Vagina (tissue), 2 donors: ENCODE measurements at regions not wholly inside any gene's neighbourhood (a gene's known extent, or its start where the extent isn't known, plus 50 kb on each side); places are given as distances from the start of the nearest gene placed in this dataset.

Experiments used
- DNase-seq, 2 donors: peaks; one replicate each; pipeline ENCODE4 v3.0.0-alpha.2; 2017; ENCODE audit errors: extremely low spot score in 2 of 2
- H3K27ac ChIP-seq: fragments of 200-600 bp; sonication (generic); one replicate; pipeline ENCODE4 v1.5.1; 2019
- H3K27me3 ChIP-seq: fragments of 200-600 bp; sonication (generic); one replicate; pipeline ENCODE4 v1.5.1; 2019
- H3K36me3 ChIP-seq, 2 donors: fragments of 200-600 bp; sonication (generic); one replicate each; pipeline ENCODE4 v1.5.1; 2017 to 2019
- H3K4me1 ChIP-seq: fragments of 200-600 bp; sonication (generic); one replicate; pipeline ENCODE4 v1.5.1; 2019
- H3K4me3 ChIP-seq, 2 donors: fragments of 200-600 bp; sonication (generic); 1 replicate in 1 of 2; 2 replicates in 1 of 2; pipeline ENCODE4 v1.5.1; 2016 to 2019
- H3K9me3 ChIP-seq: fragments of 200-600 bp; sonication (generic); one replicate; pipeline ENCODE4 v1.5.1; 2019
- CTCF ChIP-seq, 3 experiments: fragments of 450-650 bp in 2 of 3; fragments of 200-600 bp in 1 of 3; sonication (generic) in 1 of 3; IDR thresholded peaks; one replicate each; pipeline ENCODE4 v1.5.1; 2017 to 2019; ENCODE audit warnings: antibody characterized with exemption in 3 of 3, mild to moderate bottlenecking in 2 of 3, moderate library complexity in 2 of 3
- POLR2A ChIP-seq, 2 donors: fragments of 450-650 bp; IDR thresholded peaks; one replicate each; pipeline ENCODE4 v1.6.1; 2017; ENCODE audit warnings: antibody characterized with exemption in 2 of 2, mild to moderate bottlenecking in 2 of 2, moderate library complexity in 2 of 2
- POLR2AphosphoS5 ChIP-seq, 2 donors: sonication (generic); formaldehyde crosslinking; IDR thresholded peaks; one replicate each; pipeline ENCODE4 v1.9.0; 2017; ENCODE audit warnings: antibody characterized with exemption in 2 of 2, mild to moderate bottlenecking in 2 of 2, low read depth in 1 of 2; ENCODE audit not compliant: insufficient read depth in 1 of 2
- intact Hi-C: fragments of 100-400 bp; cut with DNase I; formaldehyde crosslinking; loops from one replicate; pipeline ENCODE4 v1.15.1; 2023

GRCh38 chr4:20302336-20302735 lies 50.6 kb downstream of the SLIT2 start:
- intact Hi-C loops, result no loop called here
- TF ChIP-seq POLR2AphosphoS5 (IDR thresholded peaks at IDR 0.05; ENCODE audit: insufficient read depth in 1 of 2, low read depth in 1 of 2) (no peak), CTCF (IDR thresholded peaks at IDR 0.05) (no peak), POLR2A (IDR thresholded peaks at IDR 0.05) (no peak)
- Histone ChIP-seq H3K27ac (no peak overlapping the region), H3K4me3 (no peak overlapping the region), H3K27me3 (no peaks in the 10 kb centered on the region), H3K9me3 (no peaks in the 10 kb centered on the region), H3K36me3 (no peaks in the 10 kb centered on the region), H3K4me1 (no peaks in the 10 kb centered on the region)
- DNase-seq, result no peak

DNA sequence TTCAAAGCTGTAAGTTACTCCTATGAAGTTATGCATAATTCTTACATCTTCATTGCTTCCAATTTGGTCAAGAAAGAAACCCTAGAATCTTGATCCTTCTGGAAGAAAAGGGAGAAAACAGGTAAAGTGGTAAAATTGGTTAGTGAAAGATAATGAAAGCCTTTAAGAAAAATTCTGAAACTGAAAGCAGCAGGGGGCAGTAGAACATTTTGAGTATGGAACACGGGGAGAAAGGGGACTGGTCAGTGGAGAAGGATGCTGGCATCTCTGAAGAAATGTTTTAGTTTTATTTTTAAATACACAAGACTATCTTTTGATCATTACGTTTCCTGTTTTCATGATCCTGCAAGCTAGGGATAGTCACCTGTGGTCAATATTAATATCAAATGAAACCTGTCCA lies 54.3 kb downstream of the SLIT2 start:
- no peaks in the 10 kb centered on the region for H3K9me3 ChIP-seq
- no peaks in the 10 kb centered on the region for H3K4me1 ChIP-seq
- DNase-seq, result no peak
- H3K27me3 ChIP-seq, result no peaks in the 10 kb centered on the region
- intact Hi-C loops, result no loop called here
- TF ChIP-seq CTCF (IDR thresholded peaks at IDR 0.05) (no peak), POLR2A (IDR thresholded peaks at IDR 0.05) (no peak), POLR2AphosphoS5 (IDR thresholded peaks at IDR 0.05; ENCODE audit: insufficient read depth in 1 of 2, low read depth in 1 of 2) (no peak)
- no peaks in the 10 kb centered on the region for H3K36me3 ChIP-seq
- no peak overlapping the region for H3K4me3 ChIP-seq
- H3K27ac ChIP-seq, result no peak overlapping the region

DNA sequence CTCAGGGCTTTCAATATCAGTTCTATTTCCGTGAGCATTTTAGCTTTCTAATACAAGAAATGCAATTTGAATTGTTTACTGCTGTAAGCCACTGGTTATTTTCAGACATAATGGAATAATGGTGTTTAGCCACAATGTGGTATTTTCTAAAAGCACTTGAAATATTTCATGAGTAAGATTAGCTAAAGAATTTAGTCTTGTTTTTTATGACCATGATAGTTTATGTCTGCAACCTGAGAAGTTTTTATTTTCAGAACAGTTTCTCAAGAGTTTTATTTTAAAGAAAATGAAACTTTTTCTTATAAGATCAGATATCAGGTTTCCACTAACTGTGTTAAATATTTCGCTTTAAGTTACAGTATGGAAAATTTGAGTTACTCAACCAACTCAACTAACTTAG lies 60.2 kb downstream of the SLIT2 start:
- intact Hi-C loops, result no loop called here
- no peak overlapping the region for H3K27ac ChIP-seq
- H3K4me3 ChIP-seq, result no peak overlapping the region
- H3K36me3 ChIP-seq, result no peaks in the 10 kb centered on the region
- H3K9me3 ChIP-seq, result no peaks in the 10 kb centered on the region
- TF ChIP-seq CTCF (IDR thresholded peaks at IDR 0.05), result no peak
- TF ChIP-seq POLR2A (IDR thresholded peaks at IDR 0.05), result no peak
- TF ChIP-seq POLR2AphosphoS5 (IDR thresholded peaks at IDR 0.05; ENCODE audit: insufficient read depth in 1 of 2, low read depth in 1 of 2), result no peak
- H3K4me1 ChIP-seq, result no peaks in the 10 kb centered on the region
- DNase-seq, result no peak
- H3K27me3 ChIP-seq, result no peaks in the 10 kb centered on the region

GRCh38 chr4:20313237-20314030 lies 61.7 kb downstream of the SLIT2 start:
- Histone ChIP-seq H3K36me3 (no peaks in the 10 kb centered on the region), H3K4me3 (no peak overlapping the region), H3K27me3 (no peaks in the 10 kb centered on the region), H3K4me1 (no peaks in the 10 kb centered on the region), H3K9me3 (no peaks in the 10 kb centered on the region), H3K27ac (no peak overlapping the region)
- intact Hi-C loops, result no loop called here
- TF ChIP-seq CTCF (IDR thresholded peaks at IDR 0.05) (no peak), POLR2A (IDR thresholded peaks at IDR 0.05) (no peak), POLR2AphosphoS5 (IDR thresholded peaks at IDR 0.05; ENCODE audit: insufficient read depth in 1 of 2, low read depth in 1 of 2) (no peak)
- DNase-seq, result no peak

DNA sequence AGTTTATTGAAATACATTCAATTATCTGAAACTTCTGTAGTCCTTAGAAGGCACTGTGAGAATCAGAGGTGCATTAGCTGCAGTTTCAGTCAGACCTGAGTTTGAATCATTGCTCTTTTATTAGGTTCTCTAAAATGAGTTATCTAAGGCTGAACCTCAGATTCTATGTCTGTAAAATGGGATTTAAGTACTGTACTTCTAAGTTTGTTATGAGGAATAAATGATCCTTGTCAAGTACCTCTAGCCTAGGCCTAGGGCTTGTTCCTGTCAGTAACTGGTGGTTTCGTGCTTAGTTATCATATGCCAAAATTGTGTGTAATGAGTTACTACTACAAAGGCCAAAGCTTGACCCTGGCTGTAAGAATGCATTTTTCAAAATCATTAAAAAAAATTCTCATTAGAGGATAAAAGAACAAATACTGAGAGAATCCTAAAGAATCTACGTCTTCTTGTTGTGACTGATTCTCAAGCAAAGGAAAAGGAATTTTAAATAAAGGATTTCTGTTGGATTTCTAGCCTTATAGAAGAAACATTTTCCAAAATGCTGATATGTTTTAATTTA lies 65.8 kb downstream of the SLIT2 start:
- no peaks in the 10 kb centered on the region for H3K36me3 ChIP-seq
- H3K27ac ChIP-seq, result no peak overlapping the region
- H3K9me3 ChIP-seq, result no peaks in the 10 kb centered on the region
- H3K4me3 ChIP-seq, result no peak overlapping the region
- H3K27me3 ChIP-seq, result no peaks in the 10 kb centered on the region
- no peaks in the 10 kb centered on the region for H3K4me1 ChIP-seq
- no peak for DNase-seq
- TF ChIP-seq POLR2AphosphoS5 (IDR thresholded peaks at IDR 0.05; ENCODE audit: insufficient read depth in 1 of 2, low read depth in 1 of 2), result no peak
- no peak for TF ChIP-seq CTCF (IDR thresholded peaks at IDR 0.05)
- intact Hi-C loops, result no loop called here
